HL-60 (cell line): ENCODE measurements at regions not wholly inside any gene's neighbourhood (a gene's known extent, or its start where the extent isn't known, plus 50 kb on each side); places are given as distances from the start of the nearest gene placed in this dataset.
"Not testable (repeated sequence)": the region's sequence is repeated elsewhere in the genome, so short reads cannot be mapped to it uniquely, and the experiment has no call there.

Source experiments
- POLR2AphosphoS5 ChIP-seq: IDR thresholded peaks from 2 replicates; pipeline ENCODE4 v1.6.1; 2012; ENCODE audit warnings: low read depth
- REST ChIP-seq: IDR thresholded peaks from 2 replicates; pipeline ENCODE4 v1.6.1; 2012; ENCODE audit warnings: low read depth; ENCODE audit not compliant: insufficient replicate concordance
- TF ChIP-seq, protein P1 (sequence below): IDR thresholded peaks from one replicate; pipeline ENCODE4 v1.5.1; 2011; ENCODE audit warnings: low read length, control low read depth, inconsistent platforms; ENCODE audit not compliant: insufficient read depth

DNA sequence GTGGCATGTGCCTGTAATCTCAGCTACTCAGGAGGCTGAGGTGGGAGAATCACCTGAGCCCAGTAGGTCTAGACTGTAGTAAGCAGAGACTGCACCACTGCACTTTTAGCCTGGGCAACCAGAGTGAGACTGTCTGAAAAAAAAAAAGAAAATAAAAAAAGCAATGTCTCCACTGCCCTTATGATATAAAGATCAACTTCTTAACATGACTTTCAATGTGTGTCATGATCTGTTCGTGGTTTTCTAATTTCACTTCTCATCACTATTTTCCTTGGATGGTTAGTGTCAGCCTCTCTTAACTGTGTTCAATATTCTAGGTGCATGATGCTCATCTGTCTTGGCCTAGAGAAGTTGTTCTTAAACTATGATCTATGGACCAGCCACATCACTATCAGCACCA, 67.3 kb downstream of the RNU2-63P start:
- not testable (repeated sequence) for TF ChIP-seq POLR2AphosphoS5, REST
- TF ChIP-seq, protein P1, sequence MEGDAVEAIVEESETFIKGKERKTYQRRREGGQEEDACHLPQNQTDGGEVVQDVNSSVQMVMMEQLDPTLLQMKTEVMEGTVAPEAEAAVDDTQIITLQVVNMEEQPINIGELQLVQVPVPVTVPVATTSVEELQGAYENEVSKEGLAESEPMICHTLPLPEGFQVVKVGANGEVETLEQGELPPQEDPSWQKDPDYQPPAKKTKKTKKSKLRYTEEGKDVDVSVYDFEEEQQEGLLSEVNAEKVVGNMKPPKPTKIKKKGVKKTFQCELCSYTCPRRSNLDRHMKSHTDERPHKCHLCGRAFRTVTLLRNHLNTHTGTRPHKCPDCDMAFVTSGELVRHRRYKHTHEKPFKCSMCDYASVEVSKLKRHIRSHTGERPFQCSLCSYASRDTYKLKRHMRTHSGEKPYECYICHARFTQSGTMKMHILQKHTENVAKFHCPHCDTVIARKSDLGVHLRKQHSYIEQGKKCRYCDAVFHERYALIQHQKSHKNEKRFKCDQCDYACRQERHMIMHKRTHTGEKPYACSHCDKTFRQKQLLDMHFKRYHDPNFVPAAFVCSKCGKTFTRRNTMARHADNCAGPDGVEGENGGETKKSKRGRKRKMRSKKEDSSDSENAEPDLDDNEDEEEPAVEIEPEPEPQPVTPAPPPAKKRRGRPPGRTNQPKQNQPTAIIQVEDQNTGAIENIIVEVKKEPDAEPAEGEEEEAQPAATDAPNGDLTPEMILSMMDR: not testable (repeated sequence)
